ENCODE measurements at regions not wholly inside any gene's neighbourhood (a gene's known extent, or its start where the extent isn't known, plus 50 kb on each side); places are given as distances from the start of the nearest gene placed in this dataset.

GRCh38 chr5:74918232-74918669 is 52.1 kb upstream of the FAM169A start:
- FAIRE-seq: no peak
- DNase-seq (ENCODE audit: low spot score): no peak

GRCh38 chr5:74916831-74917710 is 50.9 kb upstream of the FAM169A start:
- DNase-seq (ENCODE audit: low spot score) (peak; percentile 50), FAIRE-seq (no peak)

Data from RCC 7860 (cell line).